SK-N-SH (cell line): ENCODE measurements at regions not wholly inside any gene's neighbourhood (a gene's known extent, or its start where the extent isn't known, plus 50 kb on each side); places are given as distances from the start of the nearest gene placed in this dataset.
A peak's percentile ranks its signal among the peaks of the same experiment; 100 is the strongest.

ENCODE experiments used
- CTCF ChIA-PET: fragments of 300-600, 350-600 bp; formaldehyde crosslinking; extraction: SDS; loops from one replicate; lab custom pipeline; 2021; lab: Yijun Ruan, JAX
- POLR2A ChIA-PET: fragments of 350-600 bp; sonication (Branson Sonifier 250); formaldehyde crosslinking; extraction: SDS; loops from one replicate; lab custom pipeline; 2020; ENCODE audit warnings: antibody characterized with exemption, inconsistent platforms; lab: Yijun Ruan, JAX
- DNase-seq: peaks from one replicate; pipeline ENCODE4 v3.0.0; 2012
- H2AFZ ChIP-seq: fragments of 200-600 bp; sonication (generic); 2 replicates; pipeline ENCODE4 v1.8.1; 2016; ENCODE audit warnings: antibody characterized with exemption, mild to moderate bottlenecking, low read depth
- H3F3A ChIP-seq: fragments of 200-600 bp; sonication (generic); replicated peaks from 2 replicates; pipeline ENCODE3; 2016; ENCODE audit warnings: antibody characterized with exemption, mild to moderate bottlenecking; ENCODE audit not compliant: insufficient read depth
- H3K27ac ChIP-seq, 2 experiments: fragments of 200-500 bp in 1 of 2; fragments of 200-600 bp in 1 of 2; sonication (Bioruptor generic) in 1 of 2; sonication (generic), shearing (Covaris generic) in 1 of 2; 2 replicates each; pipeline versions ENCODE4 v1.5.1 to v1.6.1; 2014 to 2016; ENCODE audit warnings: low read depth in 2 of 2, inconsistent platforms in 1 of 2, low read length in 1 of 2, mild to moderate bottlenecking in 1 of 2, mixed read lengths in 1 of 2
- H3K27me3 ChIP-seq: fragments of 200-600 bp; sonication (generic), shearing (Covaris generic); 2 replicates; pipeline ENCODE4 v1.6.1; 2016; ENCODE audit warnings: mixed run types; ENCODE audit not compliant: insufficient read depth
- H3K36me3 ChIP-seq, 2 experiments: fragments of 200-500 bp in 1 of 2; fragments of 200-600 bp in 1 of 2; sonication (Bioruptor generic) in 1 of 2; sonication (generic) in 1 of 2; replicated peaks in 1 of 2; 2 replicates each; pipeline versions ENCODE3 to v1.5.1; 2014 to 2016; ENCODE audit warnings: low read length in 1 of 2, mild to moderate bottlenecking in 1 of 2; ENCODE audit not compliant: insufficient read depth in 2 of 2, control insufficient read depth in 1 of 2
- H3K4me1 ChIP-seq, 2 experiments: fragments of 200-500 bp in 1 of 2; fragments of 200-600 bp in 1 of 2; sonication (Bioruptor generic) in 1 of 2; sonication (generic), shearing (Covaris generic) in 1 of 2; 2 replicates each; pipeline versions ENCODE4 v1.5.1 to v1.6.1; 2014 to 2016; ENCODE audit warnings: low read depth in 1 of 2, low read length in 1 of 2, mixed run types in 1 of 2; ENCODE audit not compliant: insufficient read depth in 2 of 2, control insufficient read depth in 1 of 2
- H3K4me2 ChIP-seq: fragments of 200-600 bp; sonication (generic), shearing (Covaris generic); 2 replicates; pipeline ENCODE4 v1.6.1; 2017; ENCODE audit warnings: mixed run types
- H3K4me3 ChIP-seq, 2 experiments: fragments of 200-500 bp in 1 of 2; fragments of 200-600 bp in 1 of 2; sonication (Bioruptor generic) in 1 of 2; sonication (generic), shearing (Covaris generic) in 1 of 2; 2 replicates each; pipeline versions ENCODE4 v1.5.1 to v1.8.1; 2014 to 2016; ENCODE audit warnings: low read depth in 2 of 2, inconsistent platforms in 1 of 2, low read length in 1 of 2, mild to moderate bottlenecking in 1 of 2, mixed read lengths in 1 of 2, moderate library complexity in 1 of 2
- H3K79me2 ChIP-seq: fragments of 200-600 bp; sonication (generic); 2 replicates; pipeline ENCODE4 v1.8.1; 2017; ENCODE audit warnings: mild to moderate bottlenecking; ENCODE audit not compliant: insufficient read depth
- H3K9ac ChIP-seq: fragments of 200-600 bp; sonication (generic); 2 replicates; pipeline ENCODE4 v1.6.1; 2017; ENCODE audit warnings: mixed run types
- H3K9me2 ChIP-seq: fragments of 200-600 bp; sonication (generic); 2 replicates; pipeline ENCODE4 v1.6.1; 2017; ENCODE audit warnings: mixed run types
- H3K9me3 ChIP-seq: fragments of 200-600 bp; sonication (generic); 2 replicates; pipeline ENCODE4 v1.6.1; 2017; ENCODE audit warnings: mixed run types, mild to moderate bottlenecking, moderate library complexity
- H4K20me1 ChIP-seq: fragments of 200-600 bp; sonication (generic); 2 replicates; pipeline ENCODE4 v1.6.1; 2017; ENCODE audit warnings: mild to moderate bottlenecking, mixed run types; ENCODE audit not compliant: insufficient read depth
- CHD2 ChIP-seq: fragments of 150-350 bp; IDR thresholded peaks from 2 replicates; pipeline ENCODE4 v1.6.1; 2018; ENCODE audit warnings: low read length; ENCODE audit not compliant: partially characterized antibody
- CTCF ChIP-seq: fragments of 200-600 bp; sonication (generic); IDR thresholded peaks from 2 replicates; pipeline ENCODE4 v1.6.1; 2017; ENCODE audit warnings: antibody characterized with exemption, mild to moderate bottlenecking, moderate library complexity
- EP300 ChIP-seq, 2 experiments: IDR thresholded peaks; 2 replicates each; pipeline versions ENCODE4 v1.4.0 to v1.6.1; 2012; ENCODE audit warnings: borderline replicate concordance in 1 of 2, low read depth in 1 of 2, low read length in 1 of 2
- FOXJ3 ChIP-seq: sonication (generic); formaldehyde crosslinking; IDR thresholded peaks from 2 replicates; pipeline ENCODE4 v1.5.1; 2020; ENCODE audit warnings: mild to moderate bottlenecking, missing genetic modification reagents
- GATA2 ChIP-seq: sonication (generic); formaldehyde crosslinking; IDR thresholded peaks from 2 replicates; pipeline ENCODE4 v1.5.0; 2020; ENCODE audit warnings: mild to moderate bottlenecking, missing genetic modification reagents
- JUND ChIP-seq: IDR thresholded peaks from 2 replicates; pipeline ENCODE4 v1.4.0; 2012
- MXI1 ChIP-seq: IDR thresholded peaks from 2 replicates; pipeline ENCODE4 v1.6.1; 2012; ENCODE audit warnings: mild to moderate bottlenecking, low read depth, low read length, improper control_type of control experiment
- NFIC ChIP-seq: IDR thresholded peaks from 2 replicates; pipeline ENCODE4 v1.4.0; 2012; ENCODE audit warnings: borderline replicate concordance
- NRF1 ChIP-seq: IDR thresholded peaks from 2 replicates; pipeline ENCODE4 v1.6.1; 2012; ENCODE audit warnings: low read depth, mild to moderate bottlenecking, low read length
- POLR2AphosphoS5 ChIP-seq: IDR thresholded peaks from 2 replicates; pipeline ENCODE4 v1.6.1; 2012; ENCODE audit warnings: low read depth, low read length
- RAD21 ChIP-seq: IDR thresholded peaks from 2 replicates; pipeline ENCODE4 v1.6.1; 2012; ENCODE audit warnings: mild to moderate bottlenecking, low read length
- RCOR1 ChIP-seq: fragments of 150-350 bp; IDR thresholded peaks from 2 replicates; pipeline ENCODE4 v1.6.1; 2017; ENCODE audit warnings: antibody characterized with exemption, low read length
- SIN3A ChIP-seq: IDR thresholded peaks from 2 replicates; pipeline ENCODE4 v1.6.1; 2012; ENCODE audit warnings: low read depth, mild to moderate bottlenecking, low read length, moderate library complexity, borderline replicate concordance
- SMC3 ChIP-seq: IDR thresholded peaks from 2 replicates; pipeline ENCODE4 v1.6.1; 2012; ENCODE audit warnings: low read depth, low read length, improper control_type of control experiment
- TAF1 ChIP-seq: IDR thresholded peaks from 2 replicates; pipeline ENCODE4 v1.6.1; 2012; ENCODE audit warnings: low read depth, mild to moderate bottlenecking, low read length, moderate library complexity, borderline replicate concordance
- TCF12 ChIP-seq: IDR thresholded peaks from 2 replicates; pipeline ENCODE4 v1.4.0; 2012
- YY1 ChIP-seq: IDR thresholded peaks from 2 replicates; pipeline ENCODE4 v1.4.0; 2012; ENCODE audit warnings: low read depth, mild to moderate bottlenecking
- WGBS: methylation state at CpG from one replicate; pipeline ENCODE4 v1.1.6; 2017; ENCODE audit warnings: low lambda C conversion rate; 5-methylcytosine and 5-hydroxymethylcytosine counted together
- TF ChIP-seq, protein P1 (sequence below): IDR thresholded peaks from 2 replicates; pipeline ENCODE4 v1.4.0; 2012; ENCODE audit warnings: low read depth, borderline replicate concordance
- TF ChIP-seq, protein P2 (sequence below): IDR thresholded peaks from 2 replicates; pipeline ENCODE4; 2012
- TF ChIP-seq, protein P3 (sequence below): IDR thresholded peaks from 2 replicates; pipeline ENCODE4 v1.4.0; 2012; ENCODE audit warnings: low read depth

DNA sequence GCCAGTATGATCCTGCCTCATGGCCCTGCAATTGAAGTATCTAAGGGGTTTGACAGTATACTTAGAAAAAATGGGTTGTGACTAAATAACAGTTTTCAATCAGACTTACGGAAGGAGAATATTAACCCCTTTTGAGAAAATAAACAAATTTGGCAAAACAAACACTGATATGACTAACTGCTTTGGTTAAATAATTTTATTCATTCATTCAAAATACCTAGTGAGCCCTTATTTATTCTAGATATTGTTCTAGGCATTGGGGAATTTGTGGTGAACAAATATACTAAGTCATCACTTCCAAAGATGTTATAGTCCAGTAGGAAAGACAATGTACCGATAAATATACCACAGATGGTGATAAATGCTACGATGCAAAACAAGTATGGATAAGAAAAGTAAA is 358.7 kb downstream of the TGFB2 start (continued):
- TF ChIP-seq, protein P1, sequence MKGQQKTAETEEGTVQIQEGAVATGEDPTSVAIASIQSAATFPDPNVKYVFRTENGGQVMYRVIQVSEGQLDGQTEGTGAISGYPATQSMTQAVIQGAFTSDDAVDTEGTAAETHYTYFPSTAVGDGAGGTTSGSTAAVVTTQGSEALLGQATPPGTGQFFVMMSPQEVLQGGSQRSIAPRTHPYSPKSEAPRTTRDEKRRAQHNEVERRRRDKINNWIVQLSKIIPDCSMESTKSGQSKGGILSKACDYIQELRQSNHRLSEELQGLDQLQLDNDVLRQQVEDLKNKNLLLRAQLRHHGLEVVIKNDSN = no peak
- no peak for TF ChIP-seq TCF12
- no peak for TF ChIP-seq RAD21
- no peak for TF ChIP-seq CTCF
- no peak for TF ChIP-seq NFIC
- TF ChIP-seq CHD2 = no peak
- TF ChIP-seq FOXJ3 (CRISPR knock-in tag) = no peak
- no peak for TF ChIP-seq YY1
- TF ChIP-seq SIN3A = no peak
- TF ChIP-seq, all 33 proteins: peak for 0

GRCh38 chr1:218705391-218705790 is 360.3 kb downstream of the TGFB2 start:
- ChIA-PET CTCF (no interaction called here), POLR2A (no interaction called here)
- no peak for TF ChIP-seq MXI1
- TF ChIP-seq, protein P2, sequence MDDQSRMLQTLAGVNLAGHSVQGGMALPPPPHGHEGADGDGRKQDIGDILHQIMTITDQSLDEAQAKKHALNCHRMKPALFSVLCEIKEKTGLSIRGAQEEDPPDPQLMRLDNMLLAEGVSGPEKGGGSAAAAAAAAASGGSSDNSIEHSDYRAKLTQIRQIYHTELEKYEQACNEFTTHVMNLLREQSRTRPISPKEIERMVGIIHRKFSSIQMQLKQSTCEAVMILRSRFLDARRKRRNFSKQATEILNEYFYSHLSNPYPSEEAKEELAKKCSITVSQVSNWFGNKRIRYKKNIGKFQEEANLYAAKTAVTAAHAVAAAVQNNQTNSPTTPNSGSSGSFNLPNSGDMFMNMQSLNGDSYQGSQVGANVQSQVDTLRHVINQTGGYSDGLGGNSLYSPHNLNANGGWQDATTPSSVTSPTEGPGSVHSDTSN = no peak
- TF ChIP-seq JUND = no peak
- TF ChIP-seq SMC3 = no peak
- TF ChIP-seq, protein P3, sequence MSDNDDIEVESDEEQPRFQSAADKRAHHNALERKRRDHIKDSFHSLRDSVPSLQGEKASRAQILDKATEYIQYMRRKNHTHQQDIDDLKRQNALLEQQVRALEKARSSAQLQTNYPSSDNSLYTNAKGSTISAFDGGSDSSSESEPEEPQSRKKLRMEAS = no peak
- no peak for TF ChIP-seq NRF1
- TF ChIP-seq, protein P1 = no peak
- TF ChIP-seq EP300 (IDR thresholded peaks at IDR 0.05; ENCODE audit: borderline replicate concordance in 1 of 2, low read depth in 1 of 2, low read length in 1 of 2) = no peak
- TF ChIP-seq GATA2 (CRISPR knock-in tag) = no peak
- no peak for TF ChIP-seq TCF12
- no peak for TF ChIP-seq SIN3A
- no peak for TF ChIP-seq RCOR1
- TF ChIP-seq TAF1 = no peak
- no peak for TF ChIP-seq POLR2AphosphoS5
- no peak for TF ChIP-seq FOXJ3 (CRISPR knock-in tag)
- DNase-seq = no peak
- Histone ChIP-seq H3K27me3 (no peaks in the 10 kb centered on the region), H3K9me3 (no peaks in the 10 kb centered on the region), H3K4me1 (peaks cover 2 to 11% of the 10 kb centered on the region in 2 experiments; a peak in 2 of 4 replicates), H3K79me2 (no peaks in the 10 kb centered on the region), H2AFZ (no peak overlapping the region), H3K4me3 (no peak overlapping the region), H3K4me2 (peak overlapping the region; percentile 8; the same call in 1 of the 2 replicates), H3F3A (peaks cover 15% of the 10 kb centered on the region), H3K27ac (peak overlapping the region; percentile 66 to 87), H3K9me2 (no peaks in the 10 kb centered on the region), H3K9ac (peak overlapping the region; percentile 13; the same call in 1 of the 2 replicates), H4K20me1 (no peaks in the 10 kb centered on the region), H3K36me3 (no peaks in the 10 kb centered on the region)
- 95% methylated on average over 2 of the region's 2 CpGs for WGBS
